ENCODE measurements at regions not wholly inside any gene's neighbourhood (a gene's known extent, or its start where the extent isn't known, plus 50 kb on each side); places are given as distances from the start of the nearest gene placed in this dataset.
"Not testable (repeated sequence)": the region's sequence is repeated elsewhere in the genome, so short reads cannot be mapped to it uniquely, and the experiment has no call there.

- intact Hi-C loops (cut with micrococcal nuclease) = no loop called here
Observed at GRCh38 chr4:110364911-110365520, 110.9 kb upstream of the ENPEP start.

DNA sequence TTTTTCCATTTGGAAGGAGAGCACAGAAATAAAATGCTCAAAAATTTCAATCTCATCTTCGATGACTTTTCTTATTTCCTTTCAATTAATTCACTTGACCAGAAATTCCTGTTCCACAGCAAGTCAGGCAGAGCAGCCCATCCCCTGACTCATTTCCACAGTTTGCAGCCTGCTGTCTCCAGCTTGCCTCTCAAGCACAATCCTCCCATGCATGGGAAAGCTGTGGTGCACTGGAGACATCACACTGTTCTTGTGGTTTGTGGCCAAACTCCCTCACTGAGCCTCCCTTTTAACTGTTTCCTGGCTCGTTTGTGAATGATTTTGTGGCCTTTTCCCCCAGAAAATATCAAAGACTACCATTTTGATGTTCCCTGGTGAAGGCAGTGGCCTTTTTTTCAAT lies 114.0 kb upstream of the ENPEP start:
- intact Hi-C loops (cut with micrococcal nuclease) = no loop called here

DNA sequence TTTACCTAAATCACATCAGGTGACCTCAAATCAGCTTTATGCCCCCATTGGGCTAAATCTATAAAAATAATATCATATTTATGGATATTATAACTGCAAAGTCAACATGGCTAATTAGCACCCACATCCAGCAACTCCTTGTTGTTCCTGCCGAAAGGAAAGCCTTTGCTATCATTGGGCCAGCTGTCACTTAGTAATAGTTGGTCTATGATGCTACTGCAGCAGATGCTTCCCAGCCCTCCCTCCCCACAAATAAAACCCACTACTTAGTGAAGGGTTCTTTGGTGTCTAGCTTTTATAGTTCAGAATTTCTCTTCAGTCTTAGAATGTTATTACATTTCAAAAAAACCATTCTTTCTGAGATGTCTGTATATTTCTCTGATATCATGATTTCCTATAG lies 116.9 kb upstream of the ENPEP start:
- intact Hi-C loops (cut with micrococcal nuclease) = no loop called here

- intact Hi-C loops (cut with micrococcal nuclease) = no loop called here
Observed at GRCh38 chr4:110357521-110357920, 118.4 kb upstream of the ENPEP start.

GRCh38 chr4:110354460-110354859 lies 121.5 kb upstream of the ENPEP start:
- intact Hi-C loops (cut with micrococcal nuclease) = no loop called here

GRCh38 chr4:110352670-110353442 lies 123.1 kb upstream of the ENPEP start:
- intact Hi-C loops (cut with micrococcal nuclease) = no loop called here

DNA sequence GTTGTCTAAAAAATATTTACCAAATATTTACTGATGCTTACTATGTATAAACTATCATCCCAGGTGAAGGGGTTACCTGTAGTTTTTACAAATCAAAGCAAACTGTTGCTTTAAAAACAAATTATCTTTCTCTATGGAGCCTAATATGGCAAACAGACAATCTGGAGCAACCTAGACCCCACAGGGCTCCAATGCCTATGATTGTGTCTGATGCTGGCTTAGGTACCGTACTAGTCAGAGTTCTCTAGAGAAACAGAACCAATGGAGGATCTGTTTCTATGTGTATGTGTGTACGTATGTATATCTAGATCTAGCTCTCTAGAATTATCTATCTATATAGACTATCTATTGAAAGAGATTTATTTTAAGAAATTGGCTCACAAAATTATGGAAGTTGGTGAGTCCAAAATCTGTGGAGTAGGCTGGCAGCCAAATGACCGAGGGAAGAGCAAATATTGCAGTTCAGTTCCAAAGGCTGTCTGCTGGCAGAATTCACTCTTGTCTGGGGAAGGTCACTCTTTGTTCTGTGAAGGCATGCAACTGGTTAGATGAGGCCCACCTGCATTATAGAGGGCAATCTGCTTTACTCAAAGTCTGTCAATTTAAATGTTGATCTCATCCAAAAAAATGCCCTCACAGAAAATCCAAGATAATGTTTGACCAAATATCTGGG lies 127.1 kb upstream of the ENPEP start:
- intact Hi-C loops (cut with micrococcal nuclease) = loop anchor here (10.0 kb wide), 1 partner anchor 166 kb away; no protein-coding TSS in a partner anchor

- intact Hi-C loops (cut with micrococcal nuclease) = loop anchor here (10.0 kb wide), 1 partner anchor 167 kb away; no protein-coding TSS in a partner anchor
Observed at GRCh38 chr4:110347805-110348204, 128.2 kb upstream of the ENPEP start.

GRCh38 chr4:110344165-110344564 lies 131.8 kb upstream of the ENPEP start:
- intact Hi-C loops (cut with micrococcal nuclease) = loop anchor here (10.0 kb wide), 1 partner anchor 171 kb away; no protein-coding TSS in a partner anchor

GRCh38 chr4:110343534-110343933 lies 132.4 kb upstream of the ENPEP start:
- intact Hi-C loops (cut with micrococcal nuclease) = loop anchor here (10.0 kb wide), 1 partner anchor 171 kb away; no protein-coding TSS in a partner anchor

GRCh38 chr4:110341118-110341517 lies 134.8 kb upstream of the ENPEP start:
- intact Hi-C loops (cut with micrococcal nuclease) = loop anchor here (10.0 kb wide), 1 partner anchor 174 kb away; no protein-coding TSS in a partner anchor

GRCh38 chr4:110335399-110335798 lies 137.0 kb upstream of the ELOVL6 start:
- intact Hi-C loops (cut with micrococcal nuclease) = no loop called here

DNA sequence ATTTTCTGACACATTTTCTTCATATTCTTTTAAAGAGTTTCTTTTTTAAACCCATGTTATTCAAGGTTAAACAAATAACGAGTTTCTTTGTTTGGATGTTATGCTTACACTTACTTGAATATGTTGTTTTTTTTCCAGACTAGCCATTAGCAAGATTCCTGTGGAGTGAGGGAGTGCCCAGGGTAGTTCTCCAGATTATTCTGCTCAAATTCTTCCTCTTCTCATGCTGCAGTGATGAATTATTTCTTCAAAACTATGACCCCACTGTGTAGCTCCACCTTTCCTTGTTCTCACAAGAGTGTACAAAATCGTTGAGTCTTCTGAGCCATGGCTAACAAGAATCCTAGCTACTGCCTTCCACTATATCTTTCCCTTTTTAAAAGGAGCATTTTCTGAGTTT lies 134.1 kb upstream of the ELOVL6 start:
- intact Hi-C loops (cut with micrococcal nuclease) = no loop called here

DNA sequence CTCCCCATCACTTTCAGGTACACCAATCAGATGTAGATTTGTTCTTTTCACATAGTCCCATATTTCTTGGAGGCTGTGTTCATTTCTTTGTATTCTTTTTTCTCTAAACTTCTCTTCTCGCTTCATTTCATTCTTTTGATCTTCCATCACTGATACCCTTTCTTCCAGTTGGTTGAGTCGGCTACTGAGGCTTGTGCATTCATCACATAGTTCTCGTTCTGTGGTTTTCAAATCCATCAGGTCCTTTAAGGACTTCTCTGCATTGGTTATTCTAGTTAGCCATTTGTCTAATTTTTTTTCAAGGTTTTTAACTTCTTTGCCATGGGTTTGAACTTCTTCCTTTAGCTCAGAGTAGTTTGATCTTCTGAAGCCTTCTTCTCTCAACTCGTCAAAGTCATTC lies 128.0 kb upstream of the ELOVL6 start:
- intact Hi-C loops (cut with micrococcal nuclease) = not testable (repeated sequence)

DNA sequence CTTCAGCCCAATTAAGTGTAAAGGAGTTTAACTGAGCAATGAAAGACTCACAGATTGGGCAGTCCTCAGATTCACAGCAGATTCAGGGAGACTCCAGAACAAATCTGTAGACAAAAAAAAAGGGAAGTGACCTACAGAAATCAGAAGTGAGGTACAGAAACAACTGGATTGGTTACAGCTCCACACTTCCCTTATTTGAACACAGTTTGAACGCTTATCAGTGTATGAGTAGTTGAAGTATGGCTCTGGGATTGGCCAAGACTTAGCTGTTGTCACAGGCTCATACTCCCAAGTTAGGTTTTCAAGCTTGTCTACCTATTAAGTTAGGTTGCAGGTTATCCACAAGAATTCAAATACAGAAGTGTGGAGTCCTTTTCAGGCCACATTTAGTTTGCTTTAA lies 112.4 kb upstream of the ELOVL6 start:
- intact Hi-C loops (cut with micrococcal nuclease) = no loop called here

DNA sequence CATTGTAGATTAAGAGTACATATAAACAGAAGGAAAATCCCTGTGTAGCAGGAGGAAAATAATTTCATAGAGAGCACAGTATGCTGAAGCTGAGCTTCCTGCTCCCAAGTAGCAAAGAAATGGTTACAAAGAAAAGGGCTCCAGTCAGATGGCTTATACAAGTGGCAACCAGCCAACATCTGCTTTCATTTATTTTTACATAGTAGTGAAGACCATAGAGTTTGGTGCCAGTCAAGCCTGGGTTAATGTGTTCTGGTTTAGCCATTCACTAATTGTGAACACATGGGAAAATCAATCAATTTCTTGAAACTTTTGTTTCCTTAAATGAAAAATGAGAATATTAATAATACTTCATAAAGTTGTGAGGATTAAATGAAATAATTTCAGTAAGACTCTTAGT lies 111.3 kb upstream of the ELOVL6 start:
- intact Hi-C loops (cut with micrococcal nuclease) = no loop called here

DNA sequence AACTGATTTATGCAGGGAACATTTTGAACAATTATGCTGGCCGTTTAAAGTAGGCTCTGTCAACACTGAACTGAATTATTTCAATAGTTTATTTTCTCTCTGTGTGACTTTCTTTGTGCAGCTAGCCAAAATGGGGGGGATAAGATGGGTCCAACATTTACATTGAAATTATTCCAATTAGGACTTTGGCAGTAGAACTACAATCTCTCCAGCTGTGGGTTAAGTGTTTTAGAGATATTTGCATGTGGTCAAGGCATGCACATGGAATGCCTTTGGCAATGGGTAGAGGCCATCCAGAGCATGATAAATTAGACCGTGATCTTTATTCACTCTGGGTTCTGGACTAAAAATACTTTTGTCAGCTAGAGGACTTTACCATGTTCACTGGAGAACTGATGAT lies 107.9 kb upstream of the ELOVL6 start:
- intact Hi-C loops (cut with micrococcal nuclease) = no loop called here

DNA sequence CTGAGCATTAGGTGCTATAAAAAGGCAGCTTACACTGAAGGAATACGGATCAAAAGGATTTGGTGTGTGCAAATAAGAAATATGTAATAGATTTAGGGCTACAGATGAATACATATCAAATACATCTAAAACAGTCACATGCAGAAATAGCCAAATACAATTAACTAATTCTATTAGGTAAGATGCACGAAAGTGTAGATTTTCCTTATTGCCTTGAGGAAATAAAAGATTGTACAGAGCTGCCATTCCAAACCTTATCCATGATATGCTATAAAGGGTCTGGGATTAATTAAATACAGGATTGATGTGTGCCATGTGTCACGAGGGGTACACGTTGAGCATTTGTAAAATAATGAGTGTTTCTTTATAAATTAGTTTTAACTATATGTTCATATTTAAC lies 107.0 kb upstream of the ELOVL6 start:
- intact Hi-C loops (cut with micrococcal nuclease) = no loop called here

DNA sequence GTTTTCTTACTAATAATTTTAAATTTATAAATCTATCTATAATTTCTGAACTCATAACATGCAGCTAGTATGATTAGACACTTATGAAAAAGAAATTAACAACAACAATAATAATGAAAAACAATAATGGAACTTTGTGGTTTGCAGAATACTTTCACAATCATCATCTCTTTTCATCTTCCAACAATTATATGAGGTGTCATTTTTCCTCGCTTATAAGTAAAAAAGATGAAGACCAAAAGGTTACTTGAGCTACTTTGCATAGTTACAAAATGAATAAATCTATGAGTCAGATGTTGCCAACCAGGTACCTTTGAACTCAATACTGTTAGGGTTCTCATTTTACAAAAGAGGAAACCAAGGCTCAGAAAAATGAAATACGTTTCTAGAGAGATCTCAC lies 98.5 kb upstream of the ELOVL6 start:
- intact Hi-C loops (cut with micrococcal nuclease) = loop anchor here (1.0 kb wide), 1 partner anchor 10 kb away; no protein-coding TSS in a partner anchor

GRCh38 chr4:110294165-110294564 lies 95.8 kb upstream of the ELOVL6 start:
- intact Hi-C loops (cut with micrococcal nuclease) = no loop called here

- intact Hi-C loops (cut with micrococcal nuclease) = no loop called here
Observed at GRCh38 chr4:110292994-110293744, 94.8 kb upstream of the ELOVL6 start.

Measured in T-helper 1 cell treated with Interleukin-12 subunit alpha and Interleukin-12 subunit beta and Interleukin-4 antibody, amounts not matched to agents 30 ng/mL and 1 ng/mL, for 36 hours (primary cell).